CD14-positive monocyte (primary cell): ENCODE measurements at regions not wholly inside any gene's neighbourhood (a gene's known extent, or its start where the extent isn't known, plus 50 kb on each side); places are given as distances from the start of the nearest gene placed in this dataset.

Experiments used
- DNase-seq, 3 donors: peaks; one replicate each; pipeline ENCODE4 v3.0.0-alpha.2; 2011 to 2022
- H2AFZ ChIP-seq: 2 replicates; pipeline ENCODE4 v1.6.0; 2012; ENCODE audit warnings: mild to moderate bottlenecking, low read depth, low read length, inconsistent platforms; ENCODE audit not compliant: insufficient read depth, poor library complexity, severe bottlenecking
- H3K27ac ChIP-seq, 2 donors: 1 replicate in 1 of 2; 2 replicates in 1 of 2; pipeline ENCODE4 v1.5.1; 2012 to 2013; ENCODE audit warnings: low read length in 2 of 2, control low read depth in 1 of 2, inconsistent platforms in 1 of 2, low read depth in 1 of 2, mild to moderate bottlenecking in 1 of 2
- H3K27me3 ChIP-seq, 2 donors: one replicate each; pipeline versions ENCODE4 v1.6.0 to v1.6.1; 2011 to 2013; ENCODE audit warnings: low read length in 2 of 2; ENCODE audit not compliant: control insufficient read depth in 2 of 2, insufficient read depth in 2 of 2
- H3K36me3 ChIP-seq, 2 donors: replicated peaks in 1 of 2; 1 replicate in 1 of 2; 2 replicates in 1 of 2; pipeline versions ENCODE4 v1.5.1 to v1.6.1; 2012 to 2013; ENCODE audit warnings: low read length in 2 of 2, control low read depth in 1 of 2, inconsistent platforms in 1 of 2, mild to moderate bottlenecking in 1 of 2; ENCODE audit not compliant: insufficient read depth in 2 of 2, control insufficient read depth in 1 of 2
- H3K4me1 ChIP-seq, 2 donors: 1 replicate in 1 of 2; 2 replicates in 1 of 2; pipeline versions ENCODE4 v1.5.1 to v1.6.1; 2012 to 2013; ENCODE audit warnings: low read length in 2 of 2, control low read depth in 1 of 2, inconsistent platforms in 1 of 2, mild to moderate bottlenecking in 1 of 2, moderate library complexity in 1 of 2; ENCODE audit not compliant: insufficient read depth in 2 of 2, control insufficient read depth in 1 of 2
- H3K4me2 ChIP-seq: replicated peaks from 2 replicates; pipeline ENCODE3; 2012; ENCODE audit warnings: low read length, moderate library complexity, mild to moderate bottlenecking; ENCODE audit not compliant: poor library complexity, severe bottlenecking; ENCODE audit errors: extremely low read depth
- H3K4me3 ChIP-seq, 3 experiments: fragments of 200-600 bp in 1 of 3; sonication (generic) in 1 of 3; replicated peaks in 1 of 3; 1 replicate in 2 of 3; 2 replicates in 1 of 3; pipeline ENCODE4 v1.5.1; 2011 to 2013; ENCODE audit warnings: low read length in 3 of 3, mild to moderate bottlenecking in 3 of 3, control low read depth in 2 of 3, low read depth in 2 of 3, inconsistent platforms in 1 of 3, moderate library complexity in 1 of 3
- H3K79me2 ChIP-seq: 2 replicates; pipeline ENCODE4 v1.6.0; 2012; ENCODE audit warnings: mild to moderate bottlenecking, control low read depth, inconsistent platforms, low read length, moderate library complexity; ENCODE audit not compliant: insufficient read depth
- H3K9ac ChIP-seq: 2 replicates; pipeline ENCODE4 v1.6.0; 2017; ENCODE audit warnings: low read length, mild to moderate bottlenecking; ENCODE audit not compliant: insufficient read depth, poor library complexity, severe bottlenecking
- H3K9me3 ChIP-seq, 2 donors: replicated peaks in 1 of 2; 1 replicate in 1 of 2; 2 replicates in 1 of 2; pipeline versions ENCODE4 v1.5.1 to v1.6.1; 2012 to 2013; ENCODE audit warnings: low read length in 2 of 2, control low read depth in 1 of 2; ENCODE audit not compliant: control insufficient read depth in 1 of 2, insufficient read depth in 1 of 2
- H4K20me1 ChIP-seq: 2 replicates; pipeline ENCODE4 v1.6.0; 2012; ENCODE audit warnings: mild to moderate bottlenecking, low read length, control low read depth, moderate library complexity; ENCODE audit not compliant: insufficient read depth
- H3K27ac Mint-ChIP-seq, 7 donors: one replicate each; pipeline ENCODE4 v1.8.0; 2020; ENCODE audit warnings: mild to moderate bottlenecking in 7 of 7, mixed read lengths in 7 of 7, moderate library complexity in 6 of 7, inconsistent platforms in 2 of 7
- H3K27me3 Mint-ChIP-seq, 3 donors: one replicate each; pipeline ENCODE4 v1.8.0; 2021 to 2022; ENCODE audit warnings: low read depth in 3 of 3, mild to moderate bottlenecking in 3 of 3, mixed read lengths in 3 of 3, moderate library complexity in 3 of 3, inconsistent platforms in 1 of 3
- H3K36me3 Mint-ChIP-seq, 2 donors: one replicate each; pipeline ENCODE4 v1.8.0; 2020; ENCODE audit warnings: mixed read lengths in 2 of 2, inconsistent platforms in 1 of 2, mild to moderate bottlenecking in 1 of 2
- H3K4me1 Mint-ChIP-seq: one replicate; pipeline ENCODE4 v1.8.0; 2020; ENCODE audit warnings: mild to moderate bottlenecking, mixed read lengths
- H3K4me3 Mint-ChIP-seq, 2 donors: one replicate each; pipeline ENCODE4 v1.8.0; 2020; ENCODE audit warnings: mild to moderate bottlenecking in 2 of 2, mixed read lengths in 2 of 2, moderate library complexity in 1 of 2
- H3K9me3 Mint-ChIP-seq, 7 donors: one replicate each; pipeline ENCODE4 v1.8.0; 2020 to 2022; ENCODE audit warnings: mixed read lengths in 7 of 7, mild to moderate bottlenecking in 6 of 7, moderate library complexity in 6 of 7, inconsistent platforms in 2 of 7
- WGBS: methylation state at CpG from one replicate; pipeline ENCODE4 v1.1.5; 2013; ENCODE audit warnings: missing lambda C conversion rate; ENCODE audit not compliant: insufficient coverage; 5-methylcytosine and 5-hydroxymethylcytosine counted together
- intact Hi-C, 2 donors: fragments of 100-400 bp; cut with micrococcal nuclease; formaldehyde crosslinking; loops; one replicate each; pipeline versions ENCODE4 v1.15.0 to v1.15.1; 2023
- TF ChIP-seq, protein P1 (sequence below): fragments of 200-600 bp; IDR thresholded peaks from one replicate; pipeline ENCODE4 v1.8.0; 2022; ENCODE audit warnings: antibody characterized with exemption, mild to moderate bottlenecking

DNA sequence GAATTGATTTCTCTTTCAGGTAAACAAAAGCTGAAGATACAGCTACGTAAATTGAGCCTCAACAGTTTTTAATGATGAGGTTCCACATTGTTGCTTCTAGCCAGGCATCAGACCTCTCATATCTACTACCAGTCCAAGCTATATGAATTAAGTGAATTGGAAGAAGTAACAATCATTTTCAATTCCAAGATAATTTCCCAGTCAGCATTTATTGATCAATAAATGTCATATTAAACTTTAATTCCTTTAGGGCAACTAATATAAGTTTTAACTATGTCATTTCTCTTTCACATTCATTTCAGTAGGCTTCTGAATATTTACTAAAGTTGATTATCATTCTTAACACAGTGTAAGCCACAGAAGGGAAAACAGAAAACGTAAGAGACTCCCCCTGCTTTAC, 1413.7 kb upstream of the CELF2 start:
- no peaks in the 10 kb centered on the region for H3K36me3 ChIP-seq
- no peaks in the 10 kb centered on the region for H3K36me3 Mint-ChIP-seq
- H3K4me3 ChIP-seq = no peak overlapping the region
- no peak overlapping the region for H2AFZ ChIP-seq
- H3K79me2 ChIP-seq = no peaks in the 10 kb centered on the region
- H3K27me3 ChIP-seq = no peaks in the 10 kb centered on the region
- no peaks in the 10 kb centered on the region for H3K27me3 Mint-ChIP-seq
- no CpG with 5 or more reads among the region's 2 CpGs for WGBS
- no peaks in the 10 kb centered on the region for H3K4me1 ChIP-seq
- no peak overlapping the region for H3K27ac Mint-ChIP-seq
- H3K4me3 Mint-ChIP-seq = no peak overlapping the region
- no peak overlapping the region for H3K9ac ChIP-seq
- peaks cover 0 to 5% (median 0%) of the 10 kb centered on the region in 7 donors for H3K9me3 Mint-ChIP-seq
- no peaks in the 10 kb centered on the region for H3K4me1 Mint-ChIP-seq
- TF ChIP-seq, protein P1, sequence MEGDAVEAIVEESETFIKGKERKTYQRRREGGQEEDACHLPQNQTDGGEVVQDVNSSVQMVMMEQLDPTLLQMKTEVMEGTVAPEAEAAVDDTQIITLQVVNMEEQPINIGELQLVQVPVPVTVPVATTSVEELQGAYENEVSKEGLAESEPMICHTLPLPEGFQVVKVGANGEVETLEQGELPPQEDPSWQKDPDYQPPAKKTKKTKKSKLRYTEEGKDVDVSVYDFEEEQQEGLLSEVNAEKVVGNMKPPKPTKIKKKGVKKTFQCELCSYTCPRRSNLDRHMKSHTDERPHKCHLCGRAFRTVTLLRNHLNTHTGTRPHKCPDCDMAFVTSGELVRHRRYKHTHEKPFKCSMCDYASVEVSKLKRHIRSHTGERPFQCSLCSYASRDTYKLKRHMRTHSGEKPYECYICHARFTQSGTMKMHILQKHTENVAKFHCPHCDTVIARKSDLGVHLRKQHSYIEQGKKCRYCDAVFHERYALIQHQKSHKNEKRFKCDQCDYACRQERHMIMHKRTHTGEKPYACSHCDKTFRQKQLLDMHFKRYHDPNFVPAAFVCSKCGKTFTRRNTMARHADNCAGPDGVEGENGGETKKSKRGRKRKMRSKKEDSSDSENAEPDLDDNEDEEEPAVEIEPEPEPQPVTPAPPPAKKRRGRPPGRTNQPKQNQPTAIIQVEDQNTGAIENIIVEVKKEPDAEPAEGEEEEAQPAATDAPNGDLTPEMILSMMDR = no peak
- H3K27ac ChIP-seq = no peak overlapping the region
- H3K9me3 ChIP-seq = no peaks in the 10 kb centered on the region
- H4K20me1 ChIP-seq = no peaks in the 10 kb centered on the region
- intact Hi-C loops = no loop called here
- no peak overlapping the region for H3K4me2 ChIP-seq
- DNase-seq = no peak

DNA sequence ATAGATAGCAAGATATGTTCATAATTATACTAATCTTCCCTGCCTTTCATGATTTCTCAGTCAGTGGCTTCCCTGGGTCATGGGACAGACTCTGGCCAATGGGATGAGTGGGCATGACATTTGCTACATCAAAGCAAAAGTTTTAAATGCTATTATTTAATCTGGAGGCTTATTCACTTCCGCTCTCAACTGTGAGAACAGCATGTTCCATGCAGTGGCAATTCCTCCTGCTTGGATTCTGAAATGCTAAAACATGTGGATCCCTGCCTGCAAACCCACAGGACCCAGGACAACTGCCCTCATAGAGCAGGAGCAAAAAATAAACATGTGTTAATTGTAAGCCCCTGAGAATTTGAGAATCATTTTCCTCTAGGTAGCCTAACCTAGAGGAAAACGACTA, 1412.4 kb upstream of the CELF2 start:
- Mint-ChIP-seq H3K4me3 (no peak overlapping the region), H3K4me1 (no peaks in the 10 kb centered on the region), H3K36me3 (no peaks in the 10 kb centered on the region), H3K27me3 (no peaks in the 10 kb centered on the region), H3K27ac (no peak overlapping the region), H3K9me3 (peaks cover 0 to 5% (median 0%) of the 10 kb centered on the region in 7 donors)
- H4K20me1 ChIP-seq = no peaks in the 10 kb centered on the region
- no peak overlapping the region for H3K4me2 ChIP-seq
- no peaks in the 10 kb centered on the region for H3K27me3 ChIP-seq
- no peaks in the 10 kb centered on the region for H3K9me3 ChIP-seq
- DNase-seq = no peak
- no peaks in the 10 kb centered on the region for H3K36me3 ChIP-seq
- intact Hi-C loops = no loop called here
- no peak overlapping the region for H3K27ac ChIP-seq
- H3K4me1 ChIP-seq = no peaks in the 10 kb centered on the region
- H3K9ac ChIP-seq = no peak overlapping the region
- H3K4me3 ChIP-seq = no peak overlapping the region
- H2AFZ ChIP-seq = no peak overlapping the region
- TF ChIP-seq, protein P1 = no peak
- WGBS = 92% methylated on average over 2 of the region's 2 CpGs
- H3K79me2 ChIP-seq = no peaks in the 10 kb centered on the region
